ENCODE measurements at regions not wholly inside any gene's neighbourhood (a gene's known extent, or its start where the extent isn't known, plus 50 kb on each side); places are given as distances from the start of the nearest gene placed in this dataset.

DNA sequence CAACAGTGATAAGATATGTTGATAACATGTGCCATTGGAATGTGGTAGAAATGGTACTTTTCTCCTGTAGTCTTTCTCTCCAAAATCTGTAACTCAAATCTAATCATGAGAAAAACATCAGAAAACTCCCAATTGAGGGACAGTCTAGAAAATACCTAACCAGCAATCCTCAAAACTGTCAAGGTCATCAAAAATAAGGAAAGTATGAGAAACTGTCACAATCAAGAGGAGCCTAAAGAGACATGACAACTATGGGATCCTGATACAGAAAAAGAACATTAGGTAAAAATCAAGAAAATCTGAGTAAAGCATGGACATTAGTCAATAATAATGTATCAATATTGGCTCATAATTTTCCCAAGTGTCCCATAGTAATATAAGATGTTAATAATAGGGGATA is 124.5 kb upstream of the PPP1R2C start:
- ATAC-seq, result no peak
- TF ChIP-seq RARB (CRISPR knock-in tag; IDR thresholded peaks at IDR 0.05), result no peak
- TF ChIP-seq ISL1 (CRISPR knock-in tag; IDR thresholded peaks at IDR 0.05), result no peak
- no peak for TF ChIP-seq ARNTL (CRISPR knock-in tag; IDR thresholded peaks at IDR 0.05; ENCODE audit: borderline replicate concordance, low read depth)
- TF ChIP-seq TCF4 (CRISPR knock-in tag; IDR thresholded peaks at IDR 0.05; ENCODE audit: borderline replicate concordance), result no peak
- no peak for TF ChIP-seq ZNF8 (CRISPR knock-in tag; IDR thresholded peaks at IDR 0.05)
- TF ChIP-seq ZFP3 (CRISPR knock-in tag; IDR thresholded peaks at IDR 0.05), result no peak
- TF ChIP-seq, protein P1, sequence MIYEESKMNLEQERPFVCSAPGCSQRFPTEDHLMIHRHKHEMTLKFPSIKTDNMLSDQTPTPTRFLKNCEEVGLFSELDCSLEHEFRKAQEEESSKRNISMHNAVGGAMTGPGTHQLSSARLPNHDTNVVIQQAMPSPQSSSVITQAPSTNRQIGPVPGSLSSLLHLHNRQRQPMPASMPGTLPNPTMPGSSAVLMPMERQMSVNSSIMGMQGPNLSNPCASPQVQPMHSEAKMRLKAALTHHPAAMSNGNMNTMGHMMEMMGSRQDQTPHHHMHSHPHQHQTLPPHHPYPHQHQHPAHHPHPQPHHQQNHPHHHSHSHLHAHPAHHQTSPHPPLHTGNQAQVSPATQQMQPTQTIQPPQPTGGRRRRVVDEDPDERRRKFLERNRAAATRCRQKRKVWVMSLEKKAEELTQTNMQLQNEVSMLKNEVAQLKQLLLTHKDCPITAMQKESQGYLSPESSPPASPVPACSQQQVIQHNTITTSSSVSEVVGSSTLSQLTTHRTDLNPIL (CRISPR knock-in tag; IDR thresholded peaks at IDR 0.05; ENCODE audit: low read depth), result no peak
- TF ChIP-seq PPARA (CRISPR knock-in tag; IDR thresholded peaks at IDR 0.05; ENCODE audit: borderline replicate concordance), result no peak
- TF ChIP-seq, protein P2, sequence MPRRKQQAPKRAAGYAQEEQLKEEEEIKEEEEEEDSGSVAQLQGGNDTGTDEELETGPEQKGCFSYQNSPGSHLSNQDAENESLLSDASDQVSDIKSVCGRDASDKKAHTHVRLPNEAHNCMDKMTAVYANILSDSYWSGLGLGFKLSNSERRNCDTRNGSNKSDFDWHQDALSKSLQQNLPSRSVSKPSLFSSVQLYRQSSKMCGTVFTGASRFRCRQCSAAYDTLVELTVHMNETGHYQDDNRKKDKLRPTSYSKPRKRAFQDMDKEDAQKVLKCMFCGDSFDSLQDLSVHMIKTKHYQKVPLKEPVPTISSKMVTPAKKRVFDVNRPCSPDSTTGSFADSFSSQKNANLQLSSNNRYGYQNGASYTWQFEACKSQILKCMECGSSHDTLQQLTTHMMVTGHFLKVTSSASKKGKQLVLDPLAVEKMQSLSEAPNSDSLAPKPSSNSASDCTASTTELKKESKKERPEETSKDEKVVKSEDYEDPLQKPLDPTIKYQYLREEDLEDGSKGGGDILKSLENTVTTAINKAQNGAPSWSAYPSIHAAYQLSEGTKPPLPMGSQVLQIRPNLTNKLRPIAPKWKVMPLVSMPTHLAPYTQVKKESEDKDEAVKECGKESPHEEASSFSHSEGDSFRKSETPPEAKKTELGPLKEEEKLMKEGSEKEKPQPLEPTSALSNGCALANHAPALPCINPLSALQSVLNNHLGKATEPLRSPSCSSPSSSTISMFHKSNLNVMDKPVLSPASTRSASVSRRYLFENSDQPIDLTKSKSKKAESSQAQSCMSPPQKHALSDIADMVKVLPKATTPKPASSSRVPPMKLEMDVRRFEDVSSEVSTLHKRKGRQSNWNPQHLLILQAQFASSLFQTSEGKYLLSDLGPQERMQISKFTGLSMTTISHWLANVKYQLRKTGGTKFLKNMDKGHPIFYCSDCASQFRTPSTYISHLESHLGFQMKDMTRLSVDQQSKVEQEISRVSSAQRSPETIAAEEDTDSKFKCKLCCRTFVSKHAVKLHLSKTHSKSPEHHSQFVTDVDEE (CRISPR knock-in tag; IDR thresholded peaks at IDR 0.05), result no peak
- TF ChIP-seq TOX (CRISPR knock-in tag; IDR thresholded peaks at IDR 0.05; ENCODE audit: borderline replicate concordance), result no peak
- TF ChIP-seq ZFP30 (CRISPR knock-in tag; IDR thresholded peaks at IDR 0.05), result no peak
- TF ChIP-seq ZNF70 (CRISPR knock-in tag; IDR thresholded peaks at IDR 0.05), result no peak
- no peak for TF ChIP-seq OSR1 (CRISPR knock-in tag; IDR thresholded peaks at IDR 0.05)
- TF ChIP-seq, protein P3, sequence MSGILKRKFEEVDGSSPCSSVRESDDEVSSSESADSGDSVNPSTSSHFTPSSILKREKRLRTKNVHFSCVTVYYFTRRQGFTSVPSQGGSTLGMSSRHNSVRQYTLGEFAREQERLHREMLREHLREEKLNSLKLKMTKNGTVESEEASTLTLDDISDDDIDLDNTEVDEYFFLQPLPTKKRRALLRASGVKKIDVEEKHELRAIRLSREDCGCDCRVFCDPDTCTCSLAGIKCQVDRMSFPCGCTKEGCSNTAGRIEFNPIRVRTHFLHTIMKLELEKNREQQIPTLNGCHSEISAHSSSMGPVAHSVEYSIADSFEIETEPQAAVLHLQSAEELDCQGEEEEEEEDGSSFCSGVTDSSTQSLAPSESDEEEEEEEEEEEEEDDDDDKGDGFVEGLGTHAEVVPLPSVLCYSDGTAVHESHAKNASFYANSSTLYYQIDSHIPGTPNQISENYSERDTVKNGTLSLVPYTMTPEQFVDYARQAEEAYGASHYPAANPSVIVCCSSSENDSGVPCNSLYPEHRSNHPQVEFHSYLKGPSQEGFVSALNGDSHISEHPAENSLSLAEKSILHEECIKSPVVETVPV (CRISPR knock-in tag; IDR thresholded peaks at IDR 0.05), result no peak

DNA sequence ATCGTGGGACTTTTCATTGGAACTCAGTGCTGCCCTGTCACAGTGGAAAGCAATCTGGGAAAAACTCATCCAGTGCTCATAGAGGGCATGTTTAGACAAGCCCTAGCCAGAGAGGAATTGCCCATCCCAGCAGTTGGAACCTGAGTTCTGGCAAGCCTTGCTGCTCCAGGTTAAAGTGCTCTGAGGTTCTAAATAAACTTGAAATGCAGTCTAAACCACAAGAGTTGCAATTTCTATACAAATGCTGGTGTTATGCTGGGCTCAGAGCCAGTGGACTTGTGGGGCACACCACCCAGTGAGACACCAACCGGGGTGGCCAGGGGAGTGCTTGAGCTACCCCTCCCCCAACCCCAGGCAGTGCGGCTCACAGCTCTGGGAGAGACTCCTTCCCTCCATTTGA is 142.8 kb upstream of the PPP1R2C start:
- TF ChIP-seq PPARA (CRISPR knock-in tag; IDR thresholded peaks at IDR 0.05; ENCODE audit: borderline replicate concordance), result no peak
- TF ChIP-seq, protein P2 (CRISPR knock-in tag; IDR thresholded peaks at IDR 0.05), result no peak
- TF ChIP-seq BACH2 (CRISPR knock-in tag; IDR thresholded peaks at IDR 0.05; ENCODE audit: borderline replicate concordance), result no peak
- TF ChIP-seq, protein P3 (CRISPR knock-in tag; IDR thresholded peaks at IDR 0.05), result no peak
- no peak for TF ChIP-seq TOX (CRISPR knock-in tag; IDR thresholded peaks at IDR 0.05; ENCODE audit: borderline replicate concordance)
- no peak for TF ChIP-seq ARNTL (CRISPR knock-in tag; IDR thresholded peaks at IDR 0.05; ENCODE audit: borderline replicate concordance, low read depth)
- TF ChIP-seq ZFP3 (CRISPR knock-in tag; IDR thresholded peaks at IDR 0.05), result no peak
- TF ChIP-seq ZNF8 (CRISPR knock-in tag; IDR thresholded peaks at IDR 0.05), result no peak
- TF ChIP-seq GLIS3 (CRISPR knock-in tag; IDR thresholded peaks at IDR 0.05), result no peak
- TF ChIP-seq ZFP30 (CRISPR knock-in tag; IDR thresholded peaks at IDR 0.05), result no peak
- no peak for TF ChIP-seq SNAI2 (CRISPR knock-in tag; IDR thresholded peaks at IDR 0.05)
- no peak for TF ChIP-seq ZNF565 (CRISPR knock-in tag; conservative IDR thresholded peaks at IDR 0.05; ENCODE audit: low read depth)
- no peak for TF ChIP-seq CSDC2 (CRISPR knock-in tag; IDR thresholded peaks at IDR 0.05)
- TF ChIP-seq, protein P4, sequence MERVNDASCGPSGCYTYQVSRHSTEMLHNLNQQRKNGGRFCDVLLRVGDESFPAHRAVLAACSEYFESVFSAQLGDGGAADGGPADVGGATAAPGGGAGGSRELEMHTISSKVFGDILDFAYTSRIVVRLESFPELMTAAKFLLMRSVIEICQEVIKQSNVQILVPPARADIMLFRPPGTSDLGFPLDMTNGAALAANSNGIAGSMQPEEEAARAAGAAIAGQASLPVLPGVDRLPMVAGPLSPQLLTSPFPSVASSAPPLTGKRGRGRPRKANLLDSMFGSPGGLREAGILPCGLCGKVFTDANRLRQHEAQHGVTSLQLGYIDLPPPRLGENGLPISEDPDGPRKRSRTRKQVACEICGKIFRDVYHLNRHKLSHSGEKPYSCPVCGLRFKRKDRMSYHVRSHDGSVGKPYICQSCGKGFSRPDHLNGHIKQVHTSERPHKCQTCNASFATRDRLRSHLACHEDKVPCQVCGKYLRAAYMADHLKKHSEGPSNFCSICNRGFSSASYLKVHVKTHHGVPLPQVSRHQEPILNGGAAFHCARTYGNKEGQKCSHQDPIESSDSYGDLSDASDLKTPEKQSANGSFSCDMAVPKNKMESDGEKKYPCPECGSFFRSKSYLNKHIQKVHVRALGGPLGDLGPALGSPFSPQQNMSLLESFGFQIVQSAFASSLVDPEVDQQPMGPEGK (CRISPR knock-in tag; IDR thresholded peaks at IDR 0.05; ENCODE audit: borderline replicate concordance), result no peak
- TF ChIP-seq OSR1 (CRISPR knock-in tag; IDR thresholded peaks at IDR 0.05), result no peak
- TF ChIP-seq, protein P5, sequence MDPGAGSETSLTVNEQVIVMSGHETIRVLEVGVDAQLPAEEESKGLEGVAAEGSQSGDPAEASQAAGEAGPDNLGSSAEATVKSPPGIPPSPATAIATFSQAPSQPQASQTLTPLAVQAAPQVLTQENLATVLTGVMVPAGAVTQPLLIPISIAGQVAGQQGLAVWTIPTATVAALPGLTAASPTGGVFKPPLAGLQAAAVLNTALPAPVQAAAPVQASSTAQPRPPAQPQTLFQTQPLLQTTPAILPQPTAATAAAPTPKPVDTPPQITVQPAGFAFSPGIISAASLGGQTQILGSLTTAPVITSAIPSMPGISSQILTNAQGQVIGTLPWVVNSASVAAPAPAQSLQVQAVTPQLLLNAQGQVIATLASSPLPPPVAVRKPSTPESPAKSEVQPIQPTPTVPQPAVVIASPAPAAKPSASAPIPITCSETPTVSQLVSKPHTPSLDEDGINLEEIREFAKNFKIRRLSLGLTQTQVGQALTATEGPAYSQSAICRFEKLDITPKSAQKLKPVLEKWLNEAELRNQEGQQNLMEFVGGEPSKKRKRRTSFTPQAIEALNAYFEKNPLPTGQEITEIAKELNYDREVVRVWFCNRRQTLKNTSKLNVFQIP (CRISPR knock-in tag; IDR thresholded peaks at IDR 0.05; ENCODE audit: borderline replicate concordance, low read depth), result no peak
- ATAC-seq, result no peak
